ENCODE measurements at regions not wholly inside any gene's neighbourhood (a gene's known extent, or its start where the extent isn't known, plus 50 kb on each side); places are given as distances from the start of the nearest gene placed in this dataset.

DNA sequence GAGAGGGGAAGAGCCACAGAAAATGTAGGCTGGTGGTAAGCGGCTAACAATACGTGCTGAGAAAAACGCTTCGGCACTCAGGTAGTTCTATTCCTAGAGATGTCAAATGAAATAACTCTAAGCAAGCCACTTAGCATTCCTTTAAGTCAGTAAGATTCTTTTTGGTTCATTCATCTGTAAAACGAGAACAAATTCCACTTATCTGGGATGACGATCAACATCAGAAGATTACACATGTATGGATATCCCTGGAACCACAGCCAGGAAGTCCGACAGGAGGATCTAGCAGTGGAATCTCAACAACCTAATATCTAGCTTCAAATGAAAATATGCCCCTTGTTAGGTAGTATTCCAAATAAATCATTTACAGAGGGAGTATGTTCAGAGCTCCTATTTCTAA, 74.6 kb upstream of the CDKN3 start:
- in situ Hi-C loops (cut with MboI; ENCODE audit: low pct_unique_long_range_greater_than_20kb, low sequenced_read_pairs) = no loop called here
- DNase-seq = no peak

DNA sequence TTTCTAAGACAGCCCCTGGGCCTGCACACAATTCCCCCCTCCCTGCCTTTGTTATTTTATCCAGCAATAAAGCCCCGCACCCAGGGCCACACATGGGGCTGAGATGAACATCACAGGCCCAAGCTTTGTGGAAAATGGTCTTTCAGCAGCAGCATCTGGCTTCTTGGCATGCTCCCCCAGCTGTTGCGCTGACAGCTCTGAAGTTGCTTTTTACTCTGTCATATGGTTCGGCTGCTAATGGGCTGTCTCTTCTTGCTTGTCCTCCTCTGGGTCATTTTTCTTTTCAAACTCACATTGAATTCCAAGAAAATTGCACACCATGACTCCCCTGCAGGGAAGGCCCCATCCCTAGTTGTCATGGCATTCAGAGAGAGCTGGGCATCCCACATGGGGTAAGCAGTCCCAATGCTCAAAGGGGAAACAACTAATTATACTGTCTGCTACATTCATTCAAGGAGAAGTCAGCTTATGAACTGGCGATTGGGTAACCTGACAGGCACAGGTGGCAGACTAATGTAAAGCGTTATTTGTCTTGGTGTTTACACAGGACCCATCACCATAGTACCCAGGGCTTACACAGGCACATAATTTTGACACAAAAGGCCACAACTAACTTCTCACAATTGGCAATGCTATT, 74.0 kb upstream of the CDKN3 start:
- in situ Hi-C loops (cut with MboI; ENCODE audit: low pct_unique_long_range_greater_than_20kb, low sequenced_read_pairs) = no loop called here
- no peak for DNase-seq

DNA sequence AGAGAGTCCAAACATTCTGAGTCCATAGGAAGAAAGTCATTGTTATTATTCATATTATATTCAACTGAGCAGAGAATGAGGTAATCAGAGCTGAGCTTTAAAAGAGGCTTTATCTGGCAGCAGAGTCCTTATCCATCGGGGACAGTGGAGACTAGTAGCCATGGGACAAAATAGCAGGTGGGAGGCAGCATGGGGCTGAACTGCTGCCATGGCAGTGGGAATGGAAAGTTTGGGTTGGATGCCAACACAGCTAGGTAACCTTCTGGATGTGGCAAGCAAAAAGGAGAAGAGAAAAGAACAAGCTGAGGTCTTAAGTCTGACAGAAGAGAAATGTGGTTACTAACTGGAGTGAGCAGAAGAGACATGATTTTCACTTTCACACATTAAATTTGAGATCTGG, 71.0 kb upstream of the CDKN3 start:
- no peak for DNase-seq
- in situ Hi-C loops (cut with MboI; ENCODE audit: low pct_unique_long_range_greater_than_20kb, low sequenced_read_pairs) = loop anchor here (25.0 kb wide), 2 partner anchors 363 to 788 kb away; partner anchors contain the start of gene BMP4

DNA sequence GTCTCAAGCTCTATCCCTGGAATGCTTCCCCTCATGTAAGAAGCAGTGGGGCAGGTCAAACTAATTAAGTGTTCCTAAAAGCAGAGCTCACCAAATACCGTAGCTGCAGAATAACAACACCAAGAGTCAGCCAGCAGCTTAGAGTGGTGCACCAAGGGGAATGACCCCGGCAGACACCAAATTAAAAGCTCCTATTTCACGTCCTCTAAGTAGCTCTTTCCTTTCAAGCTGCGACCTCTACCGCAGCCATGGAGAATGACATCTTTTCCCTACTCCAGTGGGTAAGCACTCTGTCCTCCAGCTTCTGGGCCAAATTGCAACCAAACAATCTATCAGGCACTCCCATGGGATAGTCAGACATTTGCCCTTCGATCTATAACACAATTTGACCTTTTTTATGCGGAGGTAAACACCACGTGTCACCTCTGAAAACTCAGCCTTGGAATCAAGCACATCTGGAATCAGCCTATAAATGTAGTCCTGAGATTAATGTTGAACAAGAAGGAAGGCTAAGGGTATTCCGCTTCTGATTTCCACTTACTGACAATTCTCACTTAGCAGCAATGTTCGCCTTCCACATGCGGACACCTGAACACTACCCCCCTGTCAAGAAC, 67.6 kb upstream of the CDKN3 start:
- peak; percentile 47 for DNase-seq
- in situ Hi-C loops (cut with MboI; ENCODE audit: low pct_unique_long_range_greater_than_20kb, low sequenced_read_pairs) = loop anchor here (25.0 kb wide), 2 partner anchors 367 to 792 kb away; partner anchors contain the start of gene BMP4

DNA sequence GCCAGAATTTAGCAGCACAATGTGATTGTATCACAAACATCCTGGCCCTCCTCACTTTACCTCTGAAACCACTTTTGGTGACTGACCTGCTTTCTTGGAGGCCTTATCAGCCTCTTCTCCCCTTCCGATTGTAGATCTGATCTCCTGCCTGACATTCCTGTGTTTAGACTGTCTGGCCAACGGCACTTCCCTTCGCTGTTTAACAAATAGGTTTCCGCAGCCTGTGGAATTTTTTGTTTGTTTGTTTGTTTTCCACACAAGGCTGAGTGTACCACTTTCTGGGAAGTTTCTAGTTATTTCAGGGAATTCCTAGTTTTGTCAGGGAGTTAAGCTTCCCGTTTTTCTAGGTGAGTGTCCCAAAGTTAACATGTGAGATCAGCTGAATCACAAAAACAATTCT, 65.9 kb upstream of the CDKN3 start:
- DNase-seq = no peak
- in situ Hi-C loops (cut with MboI; ENCODE audit: low pct_unique_long_range_greater_than_20kb, low sequenced_read_pairs) = loop anchor here (25.0 kb wide), 2 partner anchors 369 to 794 kb away; partner anchors contain the start of gene BMP4

DNA sequence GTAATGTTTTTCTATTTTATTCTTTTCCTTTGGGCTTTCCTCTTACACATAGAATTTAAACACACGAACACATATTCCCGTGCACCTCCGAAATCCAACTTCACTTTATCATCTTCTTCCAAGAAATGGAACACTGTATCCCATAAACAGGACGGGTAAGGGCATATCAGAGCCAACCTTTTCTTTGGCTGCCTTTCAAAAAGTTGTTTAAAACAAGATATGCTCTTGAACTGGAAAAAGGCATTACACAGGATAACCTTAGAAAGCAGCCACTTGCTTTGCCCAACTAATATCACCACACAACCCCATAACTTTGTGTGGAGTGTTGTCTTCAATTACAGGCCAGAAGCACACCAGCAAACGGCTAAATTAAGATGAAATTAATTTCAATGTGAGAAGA, 65.3 kb upstream of the CDKN3 start:
- in situ Hi-C loops (cut with MboI; ENCODE audit: low pct_unique_long_range_greater_than_20kb, low sequenced_read_pairs) = loop anchor here (25.0 kb wide), 2 partner anchors 369 to 794 kb away; partner anchors contain the start of gene BMP4
- no peak for DNase-seq

DNA sequence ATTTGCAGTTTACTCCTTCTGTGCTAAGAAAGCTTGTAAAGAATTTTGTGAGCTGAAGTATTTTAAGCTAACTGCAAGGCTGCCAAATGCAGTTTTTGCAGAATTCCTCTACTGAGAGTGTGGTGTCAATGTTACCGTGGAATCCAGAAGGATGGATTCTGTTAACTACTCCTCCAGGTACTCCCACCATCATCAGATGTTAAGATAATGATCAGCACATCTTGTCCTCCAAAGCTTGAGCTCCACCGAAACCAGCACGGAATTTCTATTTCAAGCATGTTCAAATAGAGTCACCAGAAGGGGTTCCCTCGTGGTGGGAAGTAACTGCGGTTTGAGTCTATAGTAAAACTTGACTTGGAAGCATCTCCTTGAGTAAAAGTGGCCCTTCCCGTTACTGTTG, 64.3 kb upstream of the CDKN3 start:
- DNase-seq = no peak
- in situ Hi-C loops (cut with MboI; ENCODE audit: low pct_unique_long_range_greater_than_20kb, low sequenced_read_pairs) = loop anchor here (25.0 kb wide), 2 partner anchors 370 to 795 kb away; partner anchors contain the start of gene BMP4

DNA sequence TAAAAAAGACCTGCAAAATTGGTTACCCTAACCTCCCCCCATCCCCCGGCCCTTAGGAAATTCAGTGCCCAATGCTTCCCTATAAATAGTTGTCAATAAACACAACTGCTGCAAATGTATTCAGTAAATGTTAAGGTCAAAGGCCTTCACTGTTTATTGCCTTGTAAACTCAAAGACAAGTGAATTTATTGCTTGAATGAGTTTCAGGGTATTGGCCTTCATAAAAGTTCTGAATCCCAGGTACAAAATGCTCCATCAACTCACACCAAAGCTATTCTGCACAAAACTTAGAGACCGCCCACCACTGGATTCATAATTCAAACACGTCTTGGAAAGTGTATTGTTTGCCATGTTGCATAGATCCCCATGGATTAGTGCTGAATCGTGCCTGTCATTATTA, 63.3 kb upstream of the CDKN3 start:
- in situ Hi-C loops (cut with MboI; ENCODE audit: low pct_unique_long_range_greater_than_20kb, low sequenced_read_pairs) = loop anchor here (25.0 kb wide), 2 partner anchors 371 to 796 kb away; partner anchors contain the start of gene BMP4
- no peak for DNase-seq

DNA sequence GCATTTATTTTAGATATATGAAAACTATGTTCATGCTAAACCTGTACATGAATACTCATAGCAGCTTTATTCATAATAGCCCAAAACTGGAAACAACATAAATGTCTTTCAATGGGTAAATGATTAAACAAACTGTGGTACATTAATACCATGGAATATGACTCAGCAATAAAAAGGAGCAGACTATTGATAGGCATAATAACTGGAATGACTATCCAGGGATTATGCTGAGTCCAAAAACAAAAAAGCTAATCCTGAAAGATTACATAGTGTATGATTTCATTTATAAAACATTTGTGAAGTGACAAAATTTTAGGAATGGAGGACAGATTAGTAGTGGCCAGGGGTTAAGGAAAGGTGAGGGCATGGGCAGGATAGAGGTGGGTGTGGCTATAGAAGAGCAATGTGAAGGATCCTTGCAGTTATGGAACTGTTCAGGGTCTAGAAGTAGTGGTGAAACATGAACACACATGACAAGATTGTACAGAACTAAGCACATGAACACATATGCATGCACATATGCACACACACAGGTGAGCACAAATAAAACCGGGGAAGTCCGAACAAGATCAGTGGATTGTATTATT, 61.1 kb upstream of the CDKN3 start:
- no peak for DNase-seq
- in situ Hi-C loops (cut with MboI; ENCODE audit: low pct_unique_long_range_greater_than_20kb, low sequenced_read_pairs) = loop anchor here (25.0 kb wide), 2 partner anchors 373 to 798 kb away; partner anchors contain the start of gene BMP4

DNA sequence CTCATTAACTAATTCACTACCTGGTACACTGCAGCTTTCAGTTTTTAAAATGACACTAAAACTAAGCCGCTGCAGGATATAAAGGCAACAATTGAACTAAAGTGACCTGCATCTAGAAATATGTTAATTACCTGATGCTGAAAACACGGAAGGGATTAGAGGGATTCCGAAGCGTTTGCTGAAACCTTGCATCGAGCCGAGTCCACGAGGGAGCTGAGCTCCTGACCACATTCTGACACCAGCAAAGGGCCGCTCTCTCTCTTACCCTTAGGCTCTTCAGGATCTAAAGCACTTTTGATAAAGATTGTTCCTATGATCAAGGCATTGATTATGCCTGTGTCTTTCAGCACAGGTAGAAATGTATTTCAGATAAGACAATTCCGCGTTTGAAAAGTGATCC, 59.5 kb upstream of the CDKN3 start:
- DNase-seq = no peak
- in situ Hi-C loops (cut with MboI; ENCODE audit: low pct_unique_long_range_greater_than_20kb, low sequenced_read_pairs) = loop anchor here (25.0 kb wide), 2 partner anchors 375 to 800 kb away; partner anchors contain the start of gene BMP4

DNA sequence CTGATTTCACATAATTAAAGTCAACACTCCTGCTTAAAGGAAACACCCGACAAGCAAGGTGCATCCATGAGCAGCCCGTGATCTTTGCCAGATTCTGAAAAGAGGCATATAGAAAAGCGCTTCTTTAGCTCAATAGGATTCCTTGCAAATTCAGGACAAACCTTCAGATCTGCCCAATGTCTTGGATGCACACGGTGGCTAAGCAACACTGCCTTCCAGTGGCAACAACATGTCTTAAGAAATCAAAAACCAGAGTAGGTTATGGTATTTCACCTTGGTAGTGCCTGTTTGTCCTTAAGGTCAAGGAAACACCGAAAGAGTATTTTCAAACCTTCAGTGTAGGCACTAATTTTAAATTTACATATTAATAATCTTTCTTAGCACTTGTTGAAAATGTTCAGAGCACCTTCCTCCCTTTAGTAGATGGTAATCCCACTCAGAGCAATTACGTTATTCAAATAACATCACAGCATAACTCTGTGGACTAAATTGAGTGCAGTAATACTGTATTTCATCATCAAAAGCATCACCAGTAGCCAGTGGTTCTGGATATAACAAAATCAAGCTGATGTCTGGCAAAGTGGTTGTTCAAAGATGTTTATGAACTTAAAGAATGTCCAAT, 58.0 kb upstream of the CDKN3 start:
- in situ Hi-C loops (cut with MboI; ENCODE audit: low pct_unique_long_range_greater_than_20kb, low sequenced_read_pairs) = loop anchor here (25.0 kb wide), 2 partner anchors 377 to 802 kb away; partner anchors contain the start of gene BMP4
- DNase-seq = peak; percentile 35

DNA sequence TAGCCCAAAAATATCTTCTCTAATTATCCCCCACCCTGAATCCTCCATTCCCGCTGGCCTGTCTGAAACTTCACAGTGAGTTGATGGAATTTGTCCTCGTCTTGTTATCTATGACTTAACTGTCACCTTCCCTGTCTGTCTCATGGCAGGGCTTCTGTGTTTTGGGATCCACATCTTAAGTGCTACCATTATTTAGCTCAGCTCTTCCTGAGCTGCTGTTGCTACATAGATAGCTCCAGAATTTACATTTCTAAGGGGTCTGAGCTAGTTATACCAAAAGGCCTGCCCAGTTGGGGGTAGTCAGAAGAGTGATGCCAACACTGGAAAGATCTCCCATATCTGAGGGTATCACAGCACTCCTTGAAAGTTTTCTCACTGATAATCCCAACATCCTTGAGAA, 57.0 kb upstream of the CDKN3 start:
- DNase-seq = no peak
- in situ Hi-C loops (cut with MboI; ENCODE audit: low pct_unique_long_range_greater_than_20kb, low sequenced_read_pairs) = loop anchor here (25.0 kb wide), 2 partner anchors 377 to 802 kb away; partner anchors contain the start of gene BMP4

DNA sequence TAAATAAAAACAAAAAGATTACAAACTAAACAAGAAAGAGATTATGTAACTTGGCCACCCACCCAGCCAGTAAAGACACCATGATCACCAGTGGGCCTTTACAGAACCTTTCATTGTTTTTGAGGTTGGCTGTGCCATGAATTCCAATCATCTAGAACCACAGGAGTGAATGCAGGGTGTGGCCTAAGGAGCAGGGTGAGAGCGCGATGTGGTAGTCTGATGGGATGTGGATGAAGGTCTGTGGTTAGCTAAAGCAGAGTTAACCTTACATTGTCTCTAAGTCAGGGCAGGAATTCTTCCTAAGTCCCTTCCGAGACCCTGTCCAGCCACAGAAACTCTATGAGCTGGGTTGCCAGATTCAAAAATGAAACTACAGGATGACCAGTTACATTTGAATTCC, 54.0 kb upstream of the CDKN3 start:
- in situ Hi-C loops (cut with MboI; ENCODE audit: low pct_unique_long_range_greater_than_20kb, low sequenced_read_pairs) = loop anchor here (25.0 kb wide), 2 partner anchors 381 to 806 kb away; partner anchors contain the start of gene BMP4
- no peak for DNase-seq

DNA sequence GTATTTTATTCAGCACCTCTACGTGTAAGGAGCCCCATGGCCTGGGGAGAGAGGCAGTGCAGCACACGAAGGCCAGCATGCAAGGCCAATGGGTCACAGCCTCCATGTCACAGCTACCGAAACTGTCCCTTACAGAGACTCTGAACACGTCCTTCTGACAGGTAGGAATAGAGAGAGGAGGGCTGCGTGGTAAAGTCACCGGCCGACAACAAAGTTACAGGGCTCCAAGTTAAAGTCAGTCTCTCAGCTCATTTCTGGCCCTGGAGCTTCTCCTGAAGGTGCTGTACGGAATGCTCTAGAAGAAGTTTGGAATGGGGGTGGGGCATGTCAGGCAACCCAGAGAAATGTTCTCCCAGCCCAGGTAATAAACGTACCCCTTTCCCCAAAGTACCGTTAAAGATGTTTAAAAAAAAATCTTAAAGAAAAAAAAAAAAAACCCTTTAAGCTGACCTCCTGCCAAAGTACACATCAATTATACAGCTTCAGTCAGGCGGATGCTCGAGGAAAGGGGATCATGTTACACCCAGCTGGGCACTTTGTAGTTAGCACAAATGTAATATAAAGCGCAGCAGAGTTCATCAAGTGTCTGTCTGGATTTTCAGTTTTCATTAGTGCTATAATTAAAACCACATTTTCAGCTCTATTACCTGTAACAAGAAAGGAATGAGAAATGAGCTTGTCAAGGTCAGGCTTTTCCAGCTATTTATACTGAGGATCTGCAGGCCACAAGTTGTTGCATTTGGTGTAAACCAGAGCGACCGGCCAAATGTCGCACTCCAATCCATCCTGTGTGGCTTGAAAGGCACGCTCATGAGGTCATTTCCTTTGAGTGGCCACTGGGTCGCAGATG, 53.3 kb upstream of the CDKN3 start:
- DNase-seq = no peak
- in situ Hi-C loops (cut with MboI; ENCODE audit: low pct_unique_long_range_greater_than_20kb, low sequenced_read_pairs) = loop anchor here (25.0 kb wide), 2 partner anchors 381 to 806 kb away; partner anchors contain the start of gene BMP4

DNA sequence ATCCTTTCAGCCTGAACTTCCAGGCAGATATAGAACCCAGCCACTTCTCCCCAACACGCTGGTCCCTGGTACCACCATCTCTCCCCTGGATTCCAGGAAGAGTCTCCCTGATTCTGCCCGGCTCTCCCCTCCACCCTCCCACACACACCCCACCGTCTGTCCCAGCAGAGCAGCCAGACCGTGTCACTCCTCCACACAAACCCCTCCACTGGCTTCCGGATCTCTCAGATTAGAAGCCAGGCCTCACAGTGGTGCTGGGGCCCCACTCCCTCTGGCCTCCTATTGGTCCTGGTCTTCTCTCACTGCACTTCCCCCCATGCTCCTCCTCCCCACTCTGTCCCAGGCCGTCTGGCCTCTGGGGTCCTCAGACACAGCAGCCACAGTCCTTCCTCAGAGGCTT, 52.4 kb upstream of the CDKN3 start:
- peak; percentile 91 for DNase-seq
- in situ Hi-C loops (cut with MboI; ENCODE audit: low pct_unique_long_range_greater_than_20kb, low sequenced_read_pairs) = loop anchor here (25.0 kb wide), 2 partner anchors 382 to 807 kb away; partner anchors contain the start of gene BMP4

DNA sequence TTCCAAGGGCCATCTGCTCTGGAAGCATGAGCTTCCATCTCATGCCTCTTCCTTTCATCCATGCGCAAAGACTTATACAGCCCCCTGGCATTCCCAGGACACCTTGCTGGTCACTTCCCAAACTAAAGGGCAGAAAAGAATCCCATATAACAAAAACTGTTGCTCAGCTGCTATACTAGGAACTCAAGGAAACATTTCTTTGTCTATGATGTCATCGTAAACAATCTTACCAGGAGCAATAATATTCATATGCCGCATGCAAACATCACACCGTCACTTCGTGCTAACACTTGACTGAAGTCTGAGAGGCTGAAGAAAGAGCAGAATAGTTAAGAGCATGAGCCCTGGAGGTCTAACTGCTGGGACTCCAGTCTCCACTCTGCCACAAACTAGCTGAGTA, 50.5 kb upstream of the CDKN3 start:
- in situ Hi-C loops (cut with MboI; ENCODE audit: low pct_unique_long_range_greater_than_20kb, low sequenced_read_pairs) = loop anchor here (25.0 kb wide), 2 partner anchors 384 to 809 kb away; partner anchors contain the start of gene BMP4
- no peak for DNase-seq

Data from KBM-7 (cell line).